Cardiac fibroblast (primary cell): ENCODE measurements at regions not wholly inside any gene's neighbourhood (a gene's known extent, or its start where the extent isn't known, plus 50 kb on each side); places are given as distances from the start of the nearest gene placed in this dataset.

ENCODE experiments used
- DNase-seq, 2 donors: peaks; one replicate each; pipeline versions ENCODE4 v3.0.0 to v3.0.0-alpha.2; 2010; ENCODE audit warnings: low read depth in 2 of 2
- H3K4me3 ChIP-seq, 2 donors: replicated peaks in 1 of 2; 1 replicate in 1 of 2; 2 replicates in 1 of 2; pipeline ENCODE4 v1.5.1; 2011; ENCODE audit warnings: low read depth in 2 of 2, low read length in 2 of 2, mild to moderate bottlenecking in 2 of 2, moderate library complexity in 1 of 2
- CTCF ChIP-seq: IDR thresholded peaks from one replicate; pipeline ENCODE4 v1.5.1; 2011; ENCODE audit warnings: low read depth, mild to moderate bottlenecking, low read length, inconsistent platforms

- no peak for DNase-seq
- TF ChIP-seq CTCF: no peak
Measured at GRCh38 chr9:25613709-25614108, 64.5 kb downstream of the TUSC1 start.

GRCh38 chr9:25603106-25603505 lies 75.1 kb downstream of the TUSC1 start:
- no peak for DNase-seq
- H3K4me3 ChIP-seq: no peak overlapping the region
- TF ChIP-seq CTCF: no peak

More at GRCh38 chr9:25613709-25614108, 64.5 kb downstream of the TUSC1 start:
- no peak overlapping the region for H3K4me3 ChIP-seq

DNA sequence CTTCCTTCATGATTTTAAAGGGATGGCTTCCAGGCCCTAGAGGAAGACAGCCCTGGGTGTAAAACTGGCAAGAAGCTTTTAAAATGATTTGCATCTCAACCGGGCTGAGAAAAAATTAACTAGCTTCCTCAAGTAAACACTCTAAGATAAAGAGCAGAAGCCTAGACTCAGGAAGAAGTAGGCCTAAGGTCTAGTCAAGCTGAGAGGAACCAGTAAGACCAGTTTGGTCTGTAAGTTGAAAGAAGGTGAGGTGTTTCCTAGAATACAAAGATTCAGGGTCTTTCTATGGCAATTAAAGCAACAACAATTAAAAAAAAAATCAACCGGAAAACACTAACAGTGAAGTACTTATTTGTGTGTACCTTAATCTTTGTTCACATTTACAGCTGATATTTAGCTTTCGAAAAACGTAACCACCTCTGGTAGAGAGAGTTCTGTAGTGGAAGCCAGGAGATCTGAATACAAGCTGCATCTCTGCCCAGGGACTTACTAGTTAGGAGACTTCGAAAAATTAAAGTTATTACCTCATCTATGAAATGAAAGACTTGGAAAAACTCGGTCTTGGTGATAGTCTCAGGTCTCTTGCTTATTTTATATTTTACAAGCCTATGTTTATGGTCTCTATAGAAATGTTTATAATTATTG lies 75.7 kb downstream of the TUSC1 start:
- DNase-seq: no peak
- no peak overlapping the region for H3K4me3 ChIP-seq
- no peak for TF ChIP-seq CTCF

GRCh38 chr9:25600501-25600900 lies 77.7 kb downstream of the TUSC1 start:
- no peak for DNase-seq
- no peak for TF ChIP-seq CTCF
- H3K4me3 ChIP-seq: no peak overlapping the region

- TF ChIP-seq CTCF: no peak
- no peak for DNase-seq
- no peak overlapping the region for H3K4me3 ChIP-seq
Measured at GRCh38 chr9:25584611-25585010, 93.6 kb downstream of the TUSC1 start.

DNA sequence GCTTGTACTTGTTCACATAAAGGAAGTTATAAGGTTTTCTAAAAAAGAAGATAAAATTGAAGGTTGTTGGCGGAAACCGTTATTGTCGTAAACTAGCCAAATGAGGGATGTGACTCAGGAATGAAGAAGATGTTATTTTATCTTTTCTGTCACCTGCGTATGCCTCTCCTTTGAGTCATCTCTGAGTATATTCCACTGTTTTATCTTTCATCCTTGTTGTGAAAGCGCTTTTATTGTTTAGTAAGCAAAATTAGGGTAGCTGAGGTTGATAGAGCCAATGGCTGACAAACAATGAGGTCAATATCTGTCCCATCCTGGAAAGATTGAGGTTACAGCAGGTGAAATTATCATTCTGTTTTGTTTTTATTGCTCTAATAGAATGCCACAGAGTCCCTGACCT lies 105.0 kb downstream of the TUSC1 start:
- H3K4me3 ChIP-seq: no peak overlapping the region
- no peak for DNase-seq
- no peak for TF ChIP-seq CTCF

DNA sequence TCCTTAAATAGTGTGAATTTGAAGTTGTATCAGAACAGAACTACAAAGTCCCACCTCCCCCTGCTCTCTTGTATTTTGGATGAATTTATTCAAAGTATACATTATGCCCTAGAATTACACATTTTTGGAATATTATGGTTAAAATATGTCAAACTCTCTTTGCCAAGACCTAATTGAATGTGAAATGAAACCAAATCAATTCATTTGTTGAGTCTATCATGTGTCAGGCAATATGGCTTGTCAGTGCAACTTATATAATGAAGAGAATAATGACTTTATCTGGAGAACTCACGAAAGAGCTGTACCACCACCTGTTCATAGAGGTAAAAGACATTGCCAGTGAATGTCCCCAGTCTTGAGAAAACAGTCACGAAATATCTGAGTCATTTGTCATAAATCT lies 106.8 kb downstream of the TUSC1 start:
- H3K4me3 ChIP-seq: no peak overlapping the region
- TF ChIP-seq CTCF: no peak
- DNase-seq: no peak
